ENCODE measurements at regions not wholly inside any gene's neighbourhood (a gene's known extent, or its start where the extent isn't known, plus 50 kb on each side); places are given as distances from the start of the nearest gene placed in this dataset.
"Not testable (repeated sequence)": the region's sequence is repeated elsewhere in the genome, so short reads cannot be mapped to it uniquely, and the experiment has no call there.

GRCh38 chr2:21194147-21194546 lies 70.4 kb downstream of the TDRD15 start:
- no peak overlapping the region for H3K9ac ChIP-seq (ENCODE audit: low read depth in 2 of 2, low read length in 2 of 2)
- no peaks in the 10 kb centered on the region for H3K9me3 ChIP-seq
- no peak for DNase-seq
- no peaks in the 10 kb centered on the region for H3K4me1 ChIP-seq
- no peaks in the 10 kb centered on the region for H3K27me3 ChIP-seq
- H3K27ac ChIP-seq = no peak overlapping the region
- TF ChIP-seq, protein P1, sequence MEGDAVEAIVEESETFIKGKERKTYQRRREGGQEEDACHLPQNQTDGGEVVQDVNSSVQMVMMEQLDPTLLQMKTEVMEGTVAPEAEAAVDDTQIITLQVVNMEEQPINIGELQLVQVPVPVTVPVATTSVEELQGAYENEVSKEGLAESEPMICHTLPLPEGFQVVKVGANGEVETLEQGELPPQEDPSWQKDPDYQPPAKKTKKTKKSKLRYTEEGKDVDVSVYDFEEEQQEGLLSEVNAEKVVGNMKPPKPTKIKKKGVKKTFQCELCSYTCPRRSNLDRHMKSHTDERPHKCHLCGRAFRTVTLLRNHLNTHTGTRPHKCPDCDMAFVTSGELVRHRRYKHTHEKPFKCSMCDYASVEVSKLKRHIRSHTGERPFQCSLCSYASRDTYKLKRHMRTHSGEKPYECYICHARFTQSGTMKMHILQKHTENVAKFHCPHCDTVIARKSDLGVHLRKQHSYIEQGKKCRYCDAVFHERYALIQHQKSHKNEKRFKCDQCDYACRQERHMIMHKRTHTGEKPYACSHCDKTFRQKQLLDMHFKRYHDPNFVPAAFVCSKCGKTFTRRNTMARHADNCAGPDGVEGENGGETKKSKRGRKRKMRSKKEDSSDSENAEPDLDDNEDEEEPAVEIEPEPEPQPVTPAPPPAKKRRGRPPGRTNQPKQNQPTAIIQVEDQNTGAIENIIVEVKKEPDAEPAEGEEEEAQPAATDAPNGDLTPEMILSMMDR (IDR thresholded peaks at IDR 0.05) = no peak
- H3K4me3 ChIP-seq = no peak overlapping the region
- intact Hi-C loops (cut with DNase I) = no loop called here
- no peaks in the 10 kb centered on the region for H3K36me3 ChIP-seq

DNA sequence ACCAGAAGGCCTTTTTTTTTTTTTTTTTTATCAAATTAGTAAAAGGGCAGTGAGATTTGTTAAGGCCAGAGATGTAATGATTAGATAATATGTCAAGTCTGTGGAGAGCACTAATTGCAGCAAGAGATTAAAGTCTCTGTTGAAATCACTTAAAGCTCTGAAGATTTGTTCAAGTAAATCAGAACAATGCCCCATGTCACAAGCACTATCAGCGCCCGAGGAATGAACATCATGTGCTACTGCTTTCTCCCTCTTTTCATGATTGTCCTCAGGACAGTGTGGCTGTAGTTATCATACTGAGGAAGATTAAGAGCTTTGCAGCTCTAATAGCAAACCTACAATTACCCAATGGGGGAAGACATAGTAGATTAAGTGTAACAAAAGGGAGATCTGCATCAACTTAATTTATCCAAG lies 71.1 kb downstream of the TDRD15 start:
- Histone ChIP-seq H3K27me3 (no peaks in the 10 kb centered on the region), H3K9me3 (no peaks in the 10 kb centered on the region), H3K4me1 (no peaks in the 10 kb centered on the region), H3K36me3 (no peaks in the 10 kb centered on the region), H3K9ac (ENCODE audit: low read depth in 2 of 2, low read length in 2 of 2) (no peak overlapping the region), H3K4me3 (no peak overlapping the region), H3K27ac (no peak overlapping the region)
- intact Hi-C loops (cut with DNase I) = no loop called here
- TF ChIP-seq, protein P1 (IDR thresholded peaks at IDR 0.05) = no peak
- DNase-seq = no peak

DNA sequence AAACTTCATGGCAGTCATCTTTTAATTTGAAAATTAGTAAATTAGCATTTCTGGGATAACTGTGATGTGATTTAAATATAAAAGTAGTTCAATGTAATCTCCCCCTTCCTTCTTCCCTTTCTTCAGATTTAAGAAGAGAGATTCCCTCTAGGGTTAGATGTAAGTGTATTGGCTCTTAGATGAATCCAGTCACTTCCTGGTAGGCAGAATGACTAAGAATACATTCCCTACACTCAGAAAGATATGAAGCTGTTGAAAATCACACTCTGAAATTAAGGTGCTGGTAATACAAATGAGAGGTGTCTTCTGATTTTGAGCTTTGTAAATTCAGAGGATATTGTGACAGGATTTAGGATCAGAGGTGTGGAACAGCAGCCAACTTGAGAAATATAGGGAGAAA lies 71.6 kb downstream of the TDRD15 start:
- no peaks in the 10 kb centered on the region for H3K4me1 ChIP-seq
- no peak overlapping the region for H3K27ac ChIP-seq
- TF ChIP-seq, protein P1 (IDR thresholded peaks at IDR 0.05) = no peak
- intact Hi-C loops (cut with DNase I) = no loop called here
- no peaks in the 10 kb centered on the region for H3K36me3 ChIP-seq
- H3K9me3 ChIP-seq = no peaks in the 10 kb centered on the region
- H3K4me3 ChIP-seq = no peak overlapping the region
- no peak overlapping the region for H3K9ac ChIP-seq (ENCODE audit: low read depth in 2 of 2, low read length in 2 of 2)
- no peaks in the 10 kb centered on the region for H3K27me3 ChIP-seq
- no peak for DNase-seq

DNA sequence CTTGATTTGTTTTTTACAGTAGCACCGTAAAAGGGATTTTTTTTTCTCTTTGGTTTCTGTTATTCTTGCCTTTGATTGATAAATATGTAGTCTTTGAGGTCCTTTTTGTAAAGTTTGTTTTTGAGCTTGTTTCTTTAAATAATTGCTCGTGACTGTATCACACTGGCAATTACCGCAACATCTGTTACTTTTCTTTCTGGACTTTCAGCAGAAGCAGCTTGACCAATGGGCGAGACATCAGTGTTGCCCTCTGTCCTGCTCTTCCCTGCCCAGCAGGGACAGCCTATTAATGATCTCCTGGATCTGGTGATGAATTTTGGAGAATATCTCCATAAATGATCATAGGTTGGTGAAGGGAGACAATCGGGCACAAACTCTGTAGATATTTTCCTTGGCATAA lies 74.9 kb downstream of the TDRD15 start:
- DNase-seq = no peak
- H3K27me3 ChIP-seq = no peaks in the 10 kb centered on the region
- no peaks in the 10 kb centered on the region for H3K9me3 ChIP-seq
- TF ChIP-seq, protein P1 (IDR thresholded peaks at IDR 0.05) = no peak
- H3K9ac ChIP-seq (ENCODE audit: low read depth in 2 of 2, low read length in 2 of 2) = no peak overlapping the region
- H3K27ac ChIP-seq = no peak overlapping the region
- H3K4me3 ChIP-seq = no peak overlapping the region
- H3K4me1 ChIP-seq = no peaks in the 10 kb centered on the region
- intact Hi-C loops (cut with DNase I) = no loop called here
- H3K36me3 ChIP-seq = no peaks in the 10 kb centered on the region

GRCh38 chr2:21203976-21204375 lies 80.2 kb downstream of the TDRD15 start:
- no peak overlapping the region for H3K9ac ChIP-seq (ENCODE audit: low read depth in 2 of 2, low read length in 2 of 2)
- no peak overlapping the region for H3K27ac ChIP-seq
- H3K9me3 ChIP-seq = no peaks in the 10 kb centered on the region
- intact Hi-C loops (cut with DNase I) = no loop called here
- TF ChIP-seq, protein P1 (IDR thresholded peaks at IDR 0.05) = no peak
- DNase-seq = no peak
- no peaks in the 10 kb centered on the region for H3K27me3 ChIP-seq
- no peaks in the 10 kb centered on the region for H3K4me1 ChIP-seq
- no peaks in the 10 kb centered on the region for H3K36me3 ChIP-seq
- H3K4me3 ChIP-seq = no peak overlapping the region

GRCh38 chr2:21214085-21214484 lies 90.3 kb downstream of the TDRD15 start:
- intact Hi-C loops (cut with DNase I) = not testable (repeated sequence)

More at GRCh38 chr2:21214085-21214484, 90.3 kb downstream of the TDRD15 start:
- not testable (repeated sequence) for H3K4me1 ChIP-seq; H3K36me3 ChIP-seq; H3K27ac ChIP-seq; H3K9ac ChIP-seq (ENCODE audit: low read depth in 2 of 2, low read length in 2 of 2); H3K4me3 ChIP-seq; H3K27me3 ChIP-seq; DNase-seq; H3K9me3 ChIP-seq

Data from colonic mucosa (tissue), 4 donors.